NCI-H526 (cell line): ENCODE measurements at regions not wholly inside any gene's neighbourhood (a gene's known extent, or its start where the extent isn't known, plus 50 kb on each side); places are given as distances from the start of the nearest gene placed in this dataset.

Experiments
- DNase-seq, 2 experiments: peaks; one replicate each; lab custom pipeline; 2025; lab: John Stamatoyannopoulos, UW

DNA sequence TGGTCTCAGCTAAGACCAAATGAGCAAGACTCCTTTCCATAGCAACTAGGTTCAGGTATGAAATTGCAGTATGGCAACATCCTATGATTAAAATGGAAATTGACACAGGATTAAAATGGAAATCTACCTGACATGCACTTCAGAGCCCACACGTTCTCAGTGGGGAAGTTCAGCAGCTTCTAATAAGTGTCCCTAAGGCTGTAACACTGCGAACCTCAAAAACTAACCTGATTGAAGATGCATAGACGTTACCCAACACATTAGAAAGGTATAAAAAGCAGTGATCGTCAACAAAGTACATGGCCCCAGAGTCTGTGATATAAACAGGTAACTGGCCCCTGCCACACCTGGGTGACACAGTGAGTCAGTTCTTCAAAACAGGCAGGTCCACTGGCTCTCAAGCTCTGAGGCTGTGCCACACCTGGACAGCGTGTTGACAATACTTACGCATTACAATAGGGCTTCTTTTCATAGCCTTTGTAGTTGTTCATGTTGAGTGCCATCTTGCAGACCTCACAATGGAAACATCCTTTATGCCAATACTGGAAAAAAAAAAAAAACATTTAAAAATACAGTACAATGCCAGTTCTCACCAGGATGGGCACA, 274.9 kb upstream of the NEBL start:
- peak; percentile 46 to 50 for DNase-seq

DNA sequence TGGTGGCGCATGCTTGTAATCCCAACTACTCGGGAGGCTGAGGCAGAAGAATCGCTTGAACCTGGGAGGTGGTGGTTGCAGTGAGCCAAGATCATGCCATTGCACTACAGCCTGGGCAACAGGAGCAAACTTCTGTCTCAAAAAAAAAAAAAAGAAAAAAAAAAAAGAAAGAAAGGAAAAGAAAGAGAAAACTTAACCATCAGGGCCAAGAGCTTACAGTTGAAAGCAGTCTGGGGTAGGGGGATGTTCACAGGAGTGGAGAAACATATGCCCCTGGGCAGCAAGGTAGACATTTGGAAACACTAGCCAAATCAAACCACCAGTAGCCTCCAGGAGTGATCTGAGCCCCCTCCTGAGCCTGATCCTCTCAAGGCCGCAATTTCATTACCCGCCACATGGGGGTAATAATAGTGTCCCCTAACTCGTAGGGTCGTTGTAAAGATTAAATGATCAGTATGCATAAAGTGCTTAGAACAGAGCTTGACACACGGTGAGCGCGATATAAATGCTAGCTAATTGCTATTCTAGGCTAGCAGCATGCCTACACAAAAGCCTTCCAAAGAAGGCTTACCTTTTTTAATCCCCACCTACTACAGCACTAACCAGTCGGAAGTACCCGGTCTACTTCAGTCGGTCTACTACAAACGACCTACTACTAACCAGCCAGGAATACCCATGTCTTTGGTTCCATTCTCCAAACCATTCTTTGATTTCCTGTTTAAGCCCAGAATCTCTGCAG, 274.3 kb upstream of the NEBL start:
- DNase-seq: peak in 1 of 2 experiments; percentile 24

DNA sequence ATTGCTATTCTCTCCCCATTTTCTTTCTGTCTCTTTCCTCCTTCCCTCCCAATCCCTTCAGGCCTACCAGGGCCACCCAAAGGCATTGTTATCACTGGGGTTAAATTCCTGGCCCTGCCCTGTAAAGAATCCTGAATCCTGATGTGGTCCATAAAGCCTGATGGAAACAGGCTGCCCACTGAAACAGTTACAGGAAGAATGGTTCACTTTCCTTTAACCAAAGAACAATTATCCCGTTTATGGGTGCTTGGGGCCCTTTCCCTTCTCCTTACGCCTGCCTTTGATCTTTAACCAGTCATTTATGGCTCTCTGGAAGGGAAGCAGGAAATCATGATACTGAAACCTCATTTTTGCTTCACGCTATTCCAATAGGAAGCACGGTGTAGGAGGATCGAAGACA, 273.1 kb upstream of the NEBL start:
- no peak for DNase-seq

DNA sequence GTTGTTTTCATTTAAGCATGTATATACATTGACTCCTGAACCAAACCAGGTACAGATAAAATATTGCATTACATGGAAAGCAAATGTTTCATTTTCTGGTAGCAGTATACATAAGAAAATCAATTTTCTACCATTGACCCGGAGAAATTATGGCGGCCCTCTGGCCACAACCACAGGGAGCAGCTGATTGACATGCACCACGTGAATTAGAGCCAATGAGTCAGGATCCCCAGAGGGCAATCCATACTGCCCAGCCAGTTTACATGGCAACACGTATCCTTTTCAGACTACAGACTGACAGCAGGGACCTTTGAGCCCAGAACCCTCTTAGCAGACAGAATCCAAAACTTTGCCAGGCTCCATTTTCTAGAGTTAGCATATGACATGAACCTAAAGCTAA, 272.2 kb upstream of the NEBL start:
- peak in 1 of 2 experiments; percentile 18 for DNase-seq

DNA sequence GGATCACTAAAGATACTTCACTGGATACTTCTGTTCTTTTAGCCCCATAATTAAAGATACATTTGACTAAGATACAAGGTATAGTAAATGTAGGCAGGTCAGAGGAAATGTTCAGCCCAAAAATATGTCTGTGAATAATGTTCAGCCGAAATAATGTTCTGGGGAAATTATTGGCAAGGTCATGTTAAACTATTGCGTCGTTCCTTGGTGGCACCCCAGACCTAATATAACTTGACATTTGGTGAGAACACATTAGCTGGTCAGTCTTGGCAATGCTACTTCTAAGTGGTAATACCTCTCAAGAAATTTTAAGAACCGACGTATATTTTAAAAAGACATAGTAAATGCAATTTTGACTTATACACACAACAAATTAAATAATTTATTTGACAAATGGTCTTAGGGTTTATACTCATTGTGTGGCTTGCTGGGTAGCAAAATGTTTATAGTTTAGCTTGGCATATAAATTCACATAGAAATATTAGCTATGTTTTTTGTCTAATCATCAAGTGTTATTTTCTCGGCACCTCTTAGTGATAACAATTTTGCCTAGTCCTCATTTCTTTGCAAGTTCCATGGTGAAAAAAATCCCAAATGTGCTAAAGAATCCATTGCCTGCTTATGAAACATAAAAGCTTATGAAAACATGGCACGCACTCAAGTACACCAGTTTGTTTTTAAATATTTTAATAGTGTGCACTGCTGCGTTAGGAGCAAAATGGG, 270.3 kb upstream of the NEBL start:
- DNase-seq: no peak

DNA sequence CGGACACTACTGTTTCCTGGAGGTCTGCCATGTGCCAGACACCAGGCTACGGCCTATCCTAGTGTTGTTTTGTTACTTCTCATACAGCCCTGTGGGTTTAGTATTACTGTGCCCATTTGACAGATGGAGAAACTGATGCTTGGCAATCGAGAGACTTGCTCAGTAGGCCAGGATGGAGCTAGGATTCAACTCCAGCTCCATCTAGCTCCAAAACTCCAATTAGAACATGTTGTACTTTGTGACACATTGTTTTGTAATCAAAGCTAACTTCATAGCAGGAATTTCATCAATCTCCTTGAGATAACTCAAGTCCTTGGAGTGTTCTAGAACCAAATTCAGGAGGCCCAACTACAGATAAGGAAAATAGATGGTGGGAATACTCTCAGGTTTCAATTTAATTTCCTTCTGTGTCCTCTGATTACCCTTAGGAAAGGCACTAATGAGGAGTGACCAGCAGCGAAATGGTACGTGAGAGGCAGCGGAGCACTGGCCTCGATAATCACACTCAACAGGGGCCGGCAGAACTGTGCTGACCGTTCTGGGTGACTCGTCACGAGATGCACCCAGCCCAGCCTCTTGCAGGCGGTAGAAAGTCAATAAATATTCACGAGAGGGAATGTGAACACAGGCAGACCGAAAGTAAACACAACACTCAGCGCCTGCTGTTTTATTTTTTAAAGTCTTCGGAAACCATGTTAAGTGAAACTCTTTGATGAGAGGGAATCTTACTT, 269.6 kb upstream of the NEBL start:
- DNase-seq: peak in 1 of 2 experiments; percentile 31

DNA sequence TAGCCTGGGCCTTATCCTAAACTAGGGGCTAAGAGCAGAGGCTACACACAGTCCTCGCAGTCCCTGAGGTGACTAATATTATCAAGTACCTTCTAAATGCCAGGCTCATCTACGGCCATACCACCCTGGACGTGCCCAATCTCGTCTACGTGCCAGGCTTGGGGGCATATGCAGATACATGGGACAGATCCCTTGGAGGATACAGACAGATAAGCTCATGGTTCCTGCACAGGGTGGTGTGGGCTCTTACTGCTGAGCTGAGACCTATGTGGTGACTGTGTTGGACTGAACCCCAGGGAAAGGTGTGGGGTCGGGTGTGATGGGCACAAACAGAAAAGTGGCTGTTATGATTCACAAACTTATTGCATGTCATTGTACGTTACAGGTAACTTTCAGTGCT, 268.4 kb upstream of the NEBL start:
- DNase-seq: no peak

DNA sequence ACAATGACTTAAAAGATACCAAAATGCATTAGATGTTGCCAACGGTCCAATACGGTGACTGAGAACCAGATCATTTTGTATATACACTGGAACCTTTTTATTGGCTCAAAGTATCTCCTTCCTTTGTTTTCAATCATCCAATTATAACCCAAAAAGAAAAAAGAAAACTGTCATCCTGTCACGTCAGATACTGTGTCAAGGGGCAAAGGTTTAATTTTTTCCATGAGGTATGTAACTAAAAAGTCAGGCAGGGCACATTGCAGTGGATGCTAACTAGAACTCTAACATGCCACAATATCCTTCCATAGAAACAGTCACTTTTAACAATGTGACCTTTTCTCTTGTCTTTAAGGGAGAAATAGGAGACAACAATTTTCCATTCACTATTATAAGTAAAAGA, 267.6 kb upstream of the NEBL start:
- no peak for DNase-seq

DNA sequence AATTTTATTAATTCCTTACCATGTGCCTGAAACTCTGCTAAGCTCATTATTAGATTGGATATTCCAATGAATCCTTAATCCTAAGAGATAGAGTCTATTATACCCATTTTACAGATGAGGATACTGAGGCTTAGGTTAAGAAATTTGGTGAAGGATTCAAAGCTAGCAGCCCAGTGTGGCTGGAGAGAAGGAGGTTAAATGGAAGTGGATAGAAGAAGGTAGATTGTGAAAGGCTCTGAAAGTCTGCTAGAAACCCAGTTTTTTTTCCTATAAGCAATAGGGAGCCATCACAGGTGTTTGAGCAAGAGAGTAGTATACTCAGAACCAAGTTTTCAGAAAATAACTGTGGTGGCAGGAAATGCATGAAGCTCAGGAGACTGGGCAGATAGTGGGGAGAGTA, 265.8 kb upstream of the NEBL start:
- no peak for DNase-seq

DNA sequence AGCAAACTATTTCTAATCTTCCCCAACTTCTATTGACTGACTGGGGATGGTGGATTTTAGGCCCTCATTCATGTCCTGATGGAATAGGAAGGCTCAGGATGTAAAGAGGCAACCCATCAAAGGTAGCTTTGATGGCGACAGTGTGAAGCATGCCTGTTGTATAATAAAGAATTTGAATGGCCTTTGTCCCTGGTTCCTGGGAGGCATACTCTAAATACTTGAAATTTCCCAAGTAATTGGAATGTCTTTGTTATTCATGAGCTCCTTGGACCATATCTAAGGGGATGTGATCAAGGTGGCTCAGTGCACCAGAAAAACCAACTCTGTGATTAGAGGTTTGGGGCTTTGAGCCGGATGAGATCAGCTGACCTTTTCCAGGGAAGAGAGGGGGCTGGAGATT, 264.5 kb upstream of the NEBL start:
- DNase-seq: no peak

DNA sequence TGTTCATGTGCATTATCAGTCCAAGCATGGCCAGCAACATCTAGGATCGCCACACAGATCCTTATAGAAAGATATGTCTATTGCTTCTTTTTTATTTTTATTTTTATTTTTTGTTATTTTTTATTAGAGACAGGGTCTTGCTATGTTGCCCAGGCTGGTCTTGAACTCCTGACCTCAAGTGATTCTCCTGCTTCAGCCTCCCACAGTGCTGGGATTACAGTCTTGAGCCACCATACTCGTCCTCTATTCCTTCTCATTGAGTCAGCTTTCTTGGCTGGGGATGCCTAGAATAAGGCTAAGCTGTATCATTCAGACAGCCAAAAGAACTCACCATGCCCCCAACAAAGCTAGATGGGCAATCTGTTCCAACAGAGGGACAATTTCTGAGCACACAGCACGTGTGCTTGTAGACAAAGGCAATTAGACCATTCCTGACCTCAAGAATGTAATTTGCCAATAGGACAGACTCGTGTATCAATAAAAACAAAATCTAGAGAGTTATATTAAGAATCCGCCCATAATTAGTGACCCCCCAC, 264.0 kb upstream of the NEBL start:
- no peak for DNase-seq

DNA sequence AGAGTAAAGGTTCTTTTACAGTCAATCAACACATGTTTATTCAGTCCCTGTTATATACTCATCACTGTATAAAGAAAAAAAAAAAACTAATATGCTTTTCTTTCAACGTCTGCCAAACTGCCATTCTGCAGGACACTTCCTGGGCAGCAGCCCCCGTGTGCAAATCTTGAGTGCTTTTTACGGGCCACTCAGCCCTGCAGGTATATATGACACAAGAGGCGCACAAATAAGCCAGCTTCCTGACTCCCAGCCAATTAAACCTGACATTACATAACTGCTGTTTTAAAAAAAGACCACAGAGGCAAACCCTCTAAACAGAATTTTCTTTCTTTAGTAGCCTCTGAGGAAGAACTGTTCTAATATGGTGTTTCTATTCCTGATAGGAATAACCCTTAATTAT, 263.0 kb upstream of the NEBL start:
- DNase-seq: no peak

DNA sequence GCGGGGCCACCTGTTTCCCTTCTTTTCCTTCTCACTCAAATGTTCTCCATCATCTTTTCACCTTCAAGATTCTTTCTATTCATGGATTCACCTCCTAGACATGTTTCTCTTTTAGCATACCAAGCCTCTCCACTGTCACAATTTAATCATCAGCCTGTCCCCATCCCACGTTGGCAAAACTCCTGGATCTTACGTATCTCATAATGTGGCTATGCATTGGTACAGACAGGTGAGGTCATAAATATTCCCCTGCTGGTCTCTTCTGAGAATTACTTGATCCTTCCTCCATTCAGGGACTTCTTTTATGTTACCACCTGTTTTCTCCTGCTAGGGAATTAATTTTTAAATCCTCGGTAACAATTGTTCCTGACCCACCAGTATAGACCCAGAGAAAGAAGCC, 262.6 kb upstream of the NEBL start:
- DNase-seq: no peak

DNA sequence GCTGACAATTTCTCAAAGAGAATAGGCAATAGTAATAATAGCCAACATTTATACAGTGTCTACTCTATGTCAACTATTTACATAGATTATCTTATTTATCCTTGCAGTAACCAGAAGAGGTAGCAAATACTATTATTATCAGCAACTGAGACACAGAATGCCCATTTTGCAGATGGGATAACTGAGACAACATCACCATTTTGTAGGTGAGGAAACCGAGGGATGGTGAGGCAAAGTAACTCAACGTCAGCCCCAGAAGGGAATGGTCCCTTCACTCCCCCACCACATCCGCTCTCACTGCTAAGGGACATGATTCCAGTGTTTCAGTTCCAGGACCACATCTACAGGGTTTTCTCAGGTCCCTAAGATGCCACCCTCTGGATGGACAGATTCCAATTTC, 261.2 kb upstream of the NEBL start:
- DNase-seq: no peak

DNA sequence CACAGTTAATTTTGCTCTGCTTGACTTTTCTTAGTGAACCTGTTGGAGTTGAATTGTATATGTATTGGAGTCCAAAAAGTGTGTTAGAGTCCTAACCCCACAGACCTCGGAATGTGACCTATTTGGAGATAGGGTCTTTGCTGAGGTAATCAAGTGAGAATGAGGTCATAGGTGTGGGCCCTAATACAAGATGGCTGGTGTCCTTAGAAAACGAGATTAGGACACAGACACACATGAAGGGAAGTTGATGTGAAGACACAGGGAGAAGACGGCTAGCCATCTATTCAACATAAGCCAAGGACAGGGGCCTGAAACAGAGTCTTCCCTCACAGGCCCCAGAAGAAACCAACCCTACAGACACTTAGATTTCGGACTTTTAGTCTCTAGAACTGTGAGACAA, 260.6 kb upstream of the NEBL start:
- DNase-seq: no peak

DNA sequence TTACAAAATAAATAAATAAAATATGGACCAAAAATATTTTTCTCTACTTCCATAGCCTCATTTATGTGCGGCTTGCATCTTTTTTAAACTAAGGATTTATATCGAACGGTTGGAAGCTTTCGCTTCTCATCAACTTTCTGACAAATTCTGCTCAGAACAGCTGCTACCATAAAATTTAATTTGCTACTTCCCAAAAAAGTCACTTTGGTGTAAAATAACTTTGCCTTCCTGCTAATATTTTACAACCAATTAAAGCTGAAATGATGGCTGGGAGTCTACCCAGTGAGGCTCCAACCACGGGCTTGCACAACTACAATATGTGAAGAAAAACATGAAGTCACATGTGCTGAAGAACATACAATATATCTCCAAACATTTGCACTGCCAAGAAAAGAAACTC, 253.1 kb upstream of the NEBL start:
- DNase-seq: no peak

DNA sequence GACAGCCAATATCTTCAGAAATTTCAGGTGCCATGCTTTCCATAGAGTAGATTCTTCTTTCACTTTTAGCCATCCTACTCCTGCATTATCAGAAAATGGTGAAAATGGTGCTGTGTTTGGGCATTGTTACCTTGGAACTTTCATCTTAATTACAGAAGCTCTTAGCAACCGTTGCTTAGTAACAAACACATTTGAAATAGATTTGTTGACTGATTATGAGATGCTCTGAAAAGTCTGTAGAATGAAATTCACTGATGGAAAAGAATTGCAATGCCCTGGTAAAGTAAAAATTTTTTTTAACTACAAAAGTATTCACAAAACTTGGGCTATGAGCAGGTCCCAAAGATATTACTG, 249.3 kb upstream of the NEBL start:
- no peak for DNase-seq

DNA sequence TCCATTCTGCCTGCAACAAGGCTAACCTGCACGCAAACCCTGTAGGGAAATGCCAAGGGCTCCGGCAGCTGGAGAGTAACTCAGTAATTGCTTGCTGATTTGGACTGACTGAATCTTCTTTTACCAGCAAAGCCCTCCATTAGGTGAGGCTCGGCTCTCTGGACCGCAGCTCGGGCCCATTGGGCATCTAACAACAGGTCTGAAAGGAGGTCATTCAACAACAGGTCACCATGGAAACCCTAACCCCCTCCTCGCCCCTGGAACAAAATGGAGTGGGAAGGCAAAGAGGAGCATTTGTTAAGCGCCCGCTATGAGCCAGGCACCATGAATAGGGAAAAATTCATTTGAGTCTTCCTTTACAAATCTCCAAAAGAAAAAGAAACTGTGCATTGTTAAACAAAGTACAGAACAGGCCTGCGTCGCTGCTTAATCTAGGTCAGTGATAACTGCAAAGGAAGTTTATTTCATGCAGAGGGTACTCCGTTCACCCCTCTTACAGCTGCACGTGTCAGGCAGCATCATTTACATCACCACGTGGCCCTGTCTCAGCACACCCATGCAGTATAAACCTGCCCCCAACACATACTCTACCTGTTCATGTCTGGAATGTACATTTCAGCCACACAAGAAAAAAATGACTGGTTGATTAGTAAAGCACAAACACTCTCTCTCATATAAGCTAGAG, 248.8 kb upstream of the NEBL start:
- DNase-seq: peak in 1 of 2 experiments; percentile 10

DNA sequence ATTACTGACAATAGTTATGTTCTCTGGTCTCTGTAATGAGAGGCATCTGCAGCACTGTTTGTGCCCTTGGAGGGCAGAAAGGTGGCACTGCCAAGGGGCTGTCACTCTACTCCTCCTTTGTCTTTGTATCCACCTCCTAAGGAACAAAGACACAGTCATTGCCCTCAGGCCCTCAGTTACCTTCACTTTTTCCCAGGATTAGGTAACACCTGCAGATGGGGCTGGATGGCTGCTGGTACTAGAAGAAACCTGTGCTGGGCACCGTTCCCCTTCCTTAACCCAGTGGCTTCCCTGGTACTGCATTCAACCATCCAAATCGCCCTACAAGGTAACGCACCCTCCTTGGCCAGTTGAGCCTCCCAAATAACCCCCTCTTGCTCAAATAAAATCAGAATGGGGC, 246.9 kb upstream of the NEBL start:
- no peak for DNase-seq

DNA sequence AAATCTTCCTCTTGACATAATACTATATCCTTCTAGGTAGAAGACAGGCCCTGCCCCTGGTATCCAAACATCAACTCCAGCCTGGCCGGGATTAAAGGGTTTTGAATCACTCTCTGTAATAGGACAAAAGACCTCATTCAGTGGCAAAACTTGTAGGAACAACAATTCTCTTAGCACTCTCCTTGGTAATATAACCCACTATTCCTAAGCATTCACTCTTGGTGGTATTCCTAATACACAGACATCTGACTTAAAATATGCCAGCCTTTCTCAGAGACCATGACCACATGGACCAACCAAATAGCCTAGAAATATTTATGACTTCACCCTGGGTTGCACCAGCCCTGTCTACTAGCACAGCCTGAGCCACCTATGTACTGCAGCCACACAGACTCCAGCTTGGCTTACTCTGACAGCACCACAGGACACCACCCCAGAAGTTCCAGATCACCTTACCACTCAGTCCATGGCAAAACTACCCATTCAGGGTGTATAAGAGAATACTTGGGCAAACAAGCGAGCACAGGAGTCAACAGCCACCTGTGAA, 244.9 kb upstream of the NEBL start:
- no peak for DNase-seq

DNA sequence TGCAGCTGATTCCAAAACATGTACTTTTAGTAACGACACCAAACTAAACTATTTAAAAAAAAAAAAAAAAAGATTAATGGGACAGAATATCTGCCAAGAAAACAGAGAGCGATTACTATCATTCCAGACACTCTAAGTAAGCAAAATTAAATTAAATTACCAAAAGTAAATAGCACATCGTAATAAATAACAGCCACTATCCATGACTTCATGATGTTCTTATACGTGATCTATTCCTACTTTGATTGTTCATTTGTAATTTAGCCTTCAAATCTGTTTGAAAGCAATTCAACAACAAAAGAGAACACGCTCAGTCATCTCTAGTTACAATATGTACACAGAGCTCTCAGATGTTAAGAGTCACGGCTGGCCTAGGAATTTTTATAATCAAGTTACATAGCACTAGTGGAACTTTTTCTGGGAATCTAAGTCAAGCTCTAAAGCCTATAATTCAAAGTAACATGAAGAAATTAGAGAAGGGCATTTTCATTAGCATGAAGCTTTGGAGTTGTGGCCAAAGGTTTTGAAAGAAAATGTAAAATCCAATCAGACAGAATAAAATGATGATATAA, 241.7 kb upstream of the NEBL start:
- no peak for DNase-seq
